Peyer's patch (tissue), 4 donors: ENCODE measurements at regions not wholly inside any gene's neighbourhood (a gene's known extent, or its start where the extent isn't known, plus 50 kb on each side); places are given as distances from the start of the nearest gene placed in this dataset.

Experiments used
- DNase-seq, 3 donors: peaks; one replicate each; pipeline ENCODE4 v3.0.0-alpha.2; 2017 to 2019
- H3K27ac ChIP-seq, 4 donors: fragments of 200-600 bp; sonication (generic); one replicate each; pipeline ENCODE4 v1.5.1; 2016 to 2019
- H3K27me3 ChIP-seq, 2 donors: fragments of 200-600 bp; sonication (generic); one replicate each; pipeline ENCODE4 v1.5.1; 2019
- H3K36me3 ChIP-seq, 3 donors: fragments of 200-600 bp; sonication (generic); one replicate each; pipeline ENCODE4 v1.5.1; 2016 to 2019
- H3K4me1 ChIP-seq, 4 donors: fragments of 200-600 bp; sonication (generic); one replicate each; pipeline ENCODE4 v1.5.1; 2016 to 2019
- H3K4me3 ChIP-seq, 4 donors: fragments of 200-600 bp; sonication (generic); 1 replicate in 3 of 4; 2 replicates in 1 of 4; pipeline ENCODE4 v1.5.1; 2016 to 2019; ENCODE audit warnings: mild to moderate bottlenecking in 1 of 4
- H3K9me3 ChIP-seq, 4 donors: fragments of 200-600 bp; sonication (generic); one replicate each; pipeline ENCODE4 v1.5.1; 2016 to 2019; ENCODE audit warnings: mild to moderate bottlenecking in 1 of 4
- POLR2A ChIP-seq, 2 donors: fragments of 450-650 bp; IDR thresholded peaks; one replicate each; pipeline ENCODE4 v1.5.1; 2017; ENCODE audit warnings: antibody characterized with exemption in 2 of 2, mild to moderate bottlenecking in 2 of 2, moderate library complexity in 2 of 2
- TF ChIP-seq, protein P1 (sequence below), 6 experiments: fragments of 450-650 bp in 4 of 6; fragments of 200-600 bp in 2 of 6; sonication (generic) in 1 of 6; IDR thresholded peaks; one replicate each; pipeline ENCODE4 v1.5.1; 2017 to 2019; ENCODE audit warnings: antibody characterized with exemption in 6 of 6, mild to moderate bottlenecking in 3 of 6, moderate library complexity in 1 of 6

- no peak overlapping the region for H3K4me3 ChIP-seq
- no peak for DNase-seq
- TF ChIP-seq, protein P1, sequence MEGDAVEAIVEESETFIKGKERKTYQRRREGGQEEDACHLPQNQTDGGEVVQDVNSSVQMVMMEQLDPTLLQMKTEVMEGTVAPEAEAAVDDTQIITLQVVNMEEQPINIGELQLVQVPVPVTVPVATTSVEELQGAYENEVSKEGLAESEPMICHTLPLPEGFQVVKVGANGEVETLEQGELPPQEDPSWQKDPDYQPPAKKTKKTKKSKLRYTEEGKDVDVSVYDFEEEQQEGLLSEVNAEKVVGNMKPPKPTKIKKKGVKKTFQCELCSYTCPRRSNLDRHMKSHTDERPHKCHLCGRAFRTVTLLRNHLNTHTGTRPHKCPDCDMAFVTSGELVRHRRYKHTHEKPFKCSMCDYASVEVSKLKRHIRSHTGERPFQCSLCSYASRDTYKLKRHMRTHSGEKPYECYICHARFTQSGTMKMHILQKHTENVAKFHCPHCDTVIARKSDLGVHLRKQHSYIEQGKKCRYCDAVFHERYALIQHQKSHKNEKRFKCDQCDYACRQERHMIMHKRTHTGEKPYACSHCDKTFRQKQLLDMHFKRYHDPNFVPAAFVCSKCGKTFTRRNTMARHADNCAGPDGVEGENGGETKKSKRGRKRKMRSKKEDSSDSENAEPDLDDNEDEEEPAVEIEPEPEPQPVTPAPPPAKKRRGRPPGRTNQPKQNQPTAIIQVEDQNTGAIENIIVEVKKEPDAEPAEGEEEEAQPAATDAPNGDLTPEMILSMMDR (IDR thresholded peaks at IDR 0.05), result no peak
- TF ChIP-seq POLR2A (IDR thresholded peaks at IDR 0.05), result no peak
- no peaks in the 10 kb centered on the region for H3K27me3 ChIP-seq
- no peaks in the 10 kb centered on the region for H3K36me3 ChIP-seq
- no peaks in the 10 kb centered on the region for H3K4me1 ChIP-seq
- H3K27ac ChIP-seq, result no peak overlapping the region
- H3K9me3 ChIP-seq, result no peaks in the 10 kb centered on the region
These were observed 310.9 kb upstream of the LRFN5 start for GRCh38 chr14:41295734-41296133.

DNA sequence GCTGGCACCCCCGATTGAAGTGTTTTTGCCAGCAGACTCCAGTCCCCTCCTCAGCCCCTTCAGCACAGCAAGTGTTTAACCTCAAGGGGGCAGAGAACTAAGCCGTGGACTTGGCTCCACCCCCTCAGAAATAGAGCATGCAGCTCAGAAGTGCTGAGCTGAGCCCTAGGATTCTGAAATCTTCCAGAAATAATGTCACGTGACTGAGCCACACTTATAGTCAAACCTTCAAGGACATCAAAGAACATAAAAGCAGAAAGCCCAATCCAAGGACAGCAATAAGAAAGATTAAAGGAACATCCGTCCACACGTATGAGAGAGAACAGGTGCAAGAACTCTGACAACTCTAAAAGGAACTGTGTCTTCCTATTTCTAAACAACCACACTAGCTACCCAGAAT, 317.7 kb upstream of the LRFN5 start:
- TF ChIP-seq POLR2A (IDR thresholded peaks at IDR 0.05), result no peak
- TF ChIP-seq, protein P1 (IDR thresholded peaks at IDR 0.05), result no peak
- no peak overlapping the region for H3K4me3 ChIP-seq

GRCh38 chr14:41285186-41285748, 321.4 kb upstream of the LRFN5 start:
- no peaks in the 10 kb centered on the region for H3K27me3 ChIP-seq
- H3K27ac ChIP-seq, result no peak overlapping the region
- no peaks in the 10 kb centered on the region for H3K9me3 ChIP-seq
- H3K4me3 ChIP-seq, result no peak overlapping the region
- no peak for DNase-seq
- no peaks in the 10 kb centered on the region for H3K4me1 ChIP-seq
- TF ChIP-seq POLR2A (IDR thresholded peaks at IDR 0.05), result no peak
- TF ChIP-seq, protein P1 (IDR thresholded peaks at IDR 0.05), result no peak
- H3K36me3 ChIP-seq, result no peaks in the 10 kb centered on the region

More for the DNA sequence above, 317.7 kb upstream of the LRFN5 start:
- Histone ChIP-seq H3K27ac (no peak overlapping the region), H3K36me3 (no peaks in the 10 kb centered on the region), H3K4me1 (no peaks in the 10 kb centered on the region), H3K27me3 (no peaks in the 10 kb centered on the region), H3K9me3 (no peaks in the 10 kb centered on the region)
- DNase-seq, result no peak

DNA sequence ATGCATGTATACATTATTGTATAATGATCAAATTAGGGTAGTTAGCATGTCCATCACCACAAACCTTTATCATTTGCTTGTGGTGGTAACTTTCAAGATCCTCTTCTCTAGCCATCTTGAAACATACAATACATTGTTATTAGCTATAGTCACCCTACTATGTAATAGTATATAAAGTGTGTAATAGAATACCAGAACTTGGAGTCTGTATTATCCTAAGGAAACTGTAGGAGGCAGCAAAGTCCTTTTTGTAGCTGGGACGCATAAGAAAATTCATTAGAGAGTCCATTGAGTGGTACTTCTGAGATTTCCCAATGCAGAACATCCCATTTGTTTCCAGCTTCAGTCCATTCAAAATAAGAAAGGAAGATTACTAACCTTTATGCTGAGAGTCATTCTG, 325.9 kb upstream of the LRFN5 start:
- no peak overlapping the region for H3K4me3 ChIP-seq
- H3K27ac ChIP-seq, result no peak overlapping the region
- no peaks in the 10 kb centered on the region for H3K36me3 ChIP-seq
- H3K9me3 ChIP-seq, result no peaks in the 10 kb centered on the region
- H3K4me1 ChIP-seq, result no peaks in the 10 kb centered on the region
- no peaks in the 10 kb centered on the region for H3K27me3 ChIP-seq
- no peak for TF ChIP-seq POLR2A (IDR thresholded peaks at IDR 0.05)
- TF ChIP-seq, protein P1 (IDR thresholded peaks at IDR 0.05), result peak in 1 of 6 experiments; percentile 24
- DNase-seq, result no peak

- Histone ChIP-seq H3K36me3 (no peaks in the 10 kb centered on the region), H3K4me1 (no peaks in the 10 kb centered on the region), H3K4me3 (no peak overlapping the region), H3K27me3 (no peaks in the 10 kb centered on the region), H3K27ac (no peak overlapping the region), H3K9me3 (no peaks in the 10 kb centered on the region)
- no peak for DNase-seq
- no peak for TF ChIP-seq POLR2A (IDR thresholded peaks at IDR 0.05)
- TF ChIP-seq, protein P1 (IDR thresholded peaks at IDR 0.05), result no peak
These were observed 329.2 kb upstream of the LRFN5 start for GRCh38 chr14:41277450-41277849.

DNA sequence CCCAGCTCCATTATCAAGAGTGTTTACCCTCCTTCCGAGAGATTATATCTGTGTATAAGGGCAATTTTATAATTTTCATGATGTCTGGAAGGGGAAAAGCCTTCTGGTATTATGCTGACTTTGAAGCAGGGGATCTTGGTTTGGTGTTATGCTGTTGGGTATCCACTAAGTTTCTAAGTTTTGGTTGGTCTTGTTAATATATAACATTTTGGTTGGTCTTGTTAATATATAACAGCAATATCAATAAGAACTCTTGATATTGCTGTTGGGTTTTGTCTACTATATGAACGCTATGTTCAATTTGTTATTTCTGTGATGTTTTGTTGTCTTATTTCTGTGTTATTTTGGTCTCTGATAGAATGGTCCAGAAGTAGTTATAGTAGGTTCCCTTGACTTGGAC, 349.2 kb upstream of the LRFN5 start:
- no peak for DNase-seq
- H3K36me3 ChIP-seq, result no peaks in the 10 kb centered on the region
- no peak overlapping the region for H3K4me3 ChIP-seq
- H3K9me3 ChIP-seq, result no peaks in the 10 kb centered on the region
- TF ChIP-seq, protein P1 (IDR thresholded peaks at IDR 0.05), result no peak
- TF ChIP-seq POLR2A (IDR thresholded peaks at IDR 0.05), result no peak
- H3K4me1 ChIP-seq, result no peaks in the 10 kb centered on the region
- no peaks in the 10 kb centered on the region for H3K27me3 ChIP-seq
- H3K27ac ChIP-seq, result no peak overlapping the region
